ENCODE measurements at regions not wholly inside any gene's neighbourhood (a gene's known extent, or its start where the extent isn't known, plus 50 kb on each side); places are given as distances from the start of the nearest gene placed in this dataset.

- no peaks in the 10 kb centered on the region for H3K9me3 ChIP-seq (replicated peaks; ENCODE audit: control insufficient read depth, insufficient read depth, low read length)
- 0% methylated on average over 1 of the region's 1 CpG for WGBS (ENCODE audit: insufficient coverage, insufficient replicate concordance, low lambda C conversion rate, missing lambda C conversion rate)
- intact Hi-C loops (cut with micrococcal nuclease; ENCODE audit: unreplicated experiment), result no loop called here
- H3K4me3 ChIP-seq, result no peak overlapping the region
- ChIA-PET RAD21 (ENCODE audit: unreplicated experiment) (interaction anchor here (1.1 kb wide), 1 partner anchor 11 kb away, joined by 3 read pairs; no protein-coding TSS in a partner anchor), CTCF (interaction anchor here (0.9 to 1.2 kb wide), 2 partner anchors 13 to 22 kb away, joined by 3 to 4 read pairs; no protein-coding TSS in a partner anchor), SMC1A (ENCODE audit: uncharacterized antibody, unreplicated experiment) (interaction anchor here (0.7 to 1.4 kb wide), 3 partner anchors 9 to 24 kb away, joined by 3 to 4 read pairs (median 4); no protein-coding TSS in a partner anchor), POLR2A (no interaction called here)
- in situ Hi-C loops (cut with MboI), result no loop called here
- no peak overlapping the region for H2AFZ ChIP-seq (ENCODE audit: control insufficient read depth, low read depth, low read length)
- no peak overlapping the region for H3K9ac ChIP-seq (ENCODE audit: control insufficient read depth, insufficient read depth, low read length)
- FAIRE-seq (no peak), ATAC-seq (no peak), DNase-seq (ENCODE audit: low read depth, low spot score) (no peak)
- H3K4me1 ChIP-seq (ENCODE audit: control insufficient read depth, insufficient read depth, low read length), result no peaks in the 10 kb centered on the region
- H4K20me1 ChIP-seq (ENCODE audit: control insufficient read depth, insufficient read depth), result no peaks in the 10 kb centered on the region
- no TSS peak for BruUV-seq (replicated peaks)
- H3K27me3 ChIP-seq (replicated peaks in 1 of 2; ENCODE audit: control insufficient read depth in 2 of 2, insufficient read depth in 2 of 2, low read length in 1 of 2), result no peaks in the 10 kb centered on the region
- no peak overlapping the region for H3K27ac ChIP-seq (ENCODE audit: control insufficient read depth, insufficient read depth)
- no peaks in the 10 kb centered on the region for H3K79me2 ChIP-seq (ENCODE audit: control insufficient read depth, insufficient read depth, low read length)
- no peak overlapping the region for H3K4me2 ChIP-seq (ENCODE audit: control insufficient read depth, insufficient read depth)
- no peaks in the 10 kb centered on the region for H3K36me3 ChIP-seq (ENCODE audit: control insufficient read depth in 2 of 2, insufficient read depth in 2 of 2, low read length in 1 of 2)
- TF ChIP-seq PBX3 (IDR thresholded peaks at IDR 0.05; ENCODE audit: insufficient replicate concordance, low read depth, low read length), result no peak
- TF ChIP-seq SPI1 (IDR thresholded peaks at IDR 0.05; ENCODE audit: borderline replicate concordance, insufficient read depth, low read depth, low read length), result no peak
- TF ChIP-seq RB1 (IDR thresholded peaks at IDR 0.05; ENCODE audit: borderline replicate concordance), result no peak
- no peak for TF ChIP-seq GABPA (IDR thresholded peaks at IDR 0.05; ENCODE audit: low read depth)
- no peak for TF ChIP-seq CHD4 (IDR thresholded peaks at IDR 0.05)
- TF ChIP-seq ZNF384 (IDR thresholded peaks at IDR 0.05; ENCODE audit: borderline replicate concordance, low read depth, low read length), result no peak
- no peak for TF ChIP-seq HSF1 (IDR thresholded peaks at IDR 0.05; ENCODE audit: low read depth, low read length)
- TF ChIP-seq RAD21 (IDR thresholded peaks at IDR 0.05; ENCODE audit: insufficient read depth, low read depth, low read length), result no peak
- no peak for TF ChIP-seq MEF2B (IDR thresholded peaks at IDR 0.05; ENCODE audit: partially characterized antibody, poor library complexity, severe bottlenecking)
- TF ChIP-seq SRF (IDR thresholded peaks at IDR 0.05; ENCODE audit: low read depth in 2 of 2, low read length in 2 of 2), result no peak
- TF ChIP-seq RCOR1 (conservative IDR thresholded peaks at IDR 0.05; ENCODE audit: low read depth, low read length), result no peak
- no peak for TF ChIP-seq NR2F1 (conservative IDR thresholded peaks at IDR 0.05)
- no peak for TF ChIP-seq IRF5 (IDR thresholded peaks at IDR 0.05; ENCODE audit: borderline replicate concordance)
- TF ChIP-seq ATF7 (IDR thresholded peaks at IDR 0.05; ENCODE audit: low read depth), result no peak
- TF ChIP-seq TCF7 (IDR thresholded peaks at IDR 0.05; ENCODE audit: borderline replicate concordance), result no peak
- TF ChIP-seq, protein P1, sequence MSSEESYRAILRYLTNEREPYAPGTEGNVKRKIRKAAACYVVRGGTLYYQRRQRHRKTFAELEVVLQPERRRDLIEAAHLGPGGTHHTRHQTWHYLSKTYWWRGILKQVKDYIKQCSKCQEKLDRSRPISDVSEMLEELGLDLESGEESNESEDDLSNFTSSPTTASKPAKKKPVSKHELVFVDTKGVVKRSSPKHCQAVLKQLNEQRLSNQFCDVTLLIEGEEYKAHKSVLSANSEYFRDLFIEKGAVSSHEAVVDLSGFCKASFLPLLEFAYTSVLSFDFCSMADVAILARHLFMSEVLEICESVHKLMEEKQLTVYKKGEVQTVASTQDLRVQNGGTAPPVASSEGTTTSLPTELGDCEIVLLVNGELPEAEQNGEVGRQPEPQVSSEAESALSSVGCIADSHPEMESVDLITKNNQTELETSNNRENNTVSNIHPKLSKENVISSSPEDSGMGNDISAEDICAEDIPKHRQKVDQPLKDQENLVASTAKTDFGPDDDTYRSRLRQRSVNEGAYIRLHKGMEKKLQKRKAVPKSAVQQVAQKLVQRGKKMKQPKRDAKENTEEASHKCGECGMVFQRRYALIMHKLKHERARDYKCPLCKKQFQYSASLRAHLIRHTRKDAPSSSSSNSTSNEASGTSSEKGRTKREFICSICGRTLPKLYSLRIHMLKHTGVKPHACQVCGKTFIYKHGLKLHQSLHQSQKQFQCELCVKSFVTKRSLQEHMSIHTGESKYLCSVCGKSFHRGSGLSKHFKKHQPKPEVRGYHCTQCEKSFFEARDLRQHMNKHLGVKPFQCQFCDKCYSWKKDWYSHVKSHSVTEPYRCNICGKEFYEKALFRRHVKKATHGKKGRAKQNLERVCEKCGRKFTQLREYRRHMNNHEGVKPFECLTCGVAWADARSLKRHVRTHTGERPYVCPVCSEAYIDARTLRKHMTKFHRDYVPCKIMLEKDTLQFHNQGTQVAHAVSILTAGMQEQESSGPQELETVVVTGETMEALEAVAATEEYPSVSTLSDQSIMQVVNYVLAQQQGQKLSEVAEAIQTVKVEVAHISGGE (CRISPR knock-in tag; IDR thresholded peaks at IDR 0.05), result no peak
Measured at GRCh38 chr3:65006300-65006739, 318.5 kb upstream of the ADAMTS9 start.

Measured in GM12878 (cell line).